ENCODE measurements at regions not wholly inside any gene's neighbourhood (a gene's known extent, or its start where the extent isn't known, plus 50 kb on each side); places are given as distances from the start of the nearest gene placed in this dataset.

DNA sequence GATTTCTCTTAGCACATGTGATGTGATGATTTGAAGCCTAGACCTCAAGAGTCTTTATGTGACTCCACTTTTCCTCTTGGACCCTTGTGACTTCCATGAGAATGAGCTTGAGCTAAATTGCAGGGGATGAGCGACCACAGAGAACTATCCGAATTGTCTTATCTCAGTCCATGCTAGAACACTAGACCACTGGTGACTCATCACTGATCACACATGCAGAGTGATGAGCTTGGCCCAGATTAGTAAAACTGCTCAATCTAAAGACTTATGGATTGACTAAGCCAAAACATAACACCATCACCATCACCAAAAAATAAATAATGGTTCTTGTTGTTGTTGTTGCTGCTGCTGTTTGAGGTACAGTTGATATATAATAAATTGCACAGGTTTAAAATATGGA, 114.1 kb upstream of the CFAP20DC start:
- ChIA-PET POLR2A (no interaction called here), CTCF (no interaction called here)
- Histone ChIP-seq H3K9me3 (no peaks in the 10 kb centered on the region), H3K4me2 (no peak overlapping the region), H3K4me3 (no peak overlapping the region), H3K4me1 (no peaks in the 10 kb centered on the region), H3K27ac (no peak overlapping the region)
- WGBS (ENCODE audit: missing lambda C conversion rate): 95% methylated on average over 2 of the region's 2 CpGs
- TF ChIP-seq ESRRA (IDR thresholded peaks at IDR 0.05; ENCODE audit: borderline replicate concordance, low read length): no peak
- no peak for TF ChIP-seq NFE2L2 (conservative IDR thresholded peaks at IDR 0.05; ENCODE audit: low read length)
- TF ChIP-seq, protein P1, sequence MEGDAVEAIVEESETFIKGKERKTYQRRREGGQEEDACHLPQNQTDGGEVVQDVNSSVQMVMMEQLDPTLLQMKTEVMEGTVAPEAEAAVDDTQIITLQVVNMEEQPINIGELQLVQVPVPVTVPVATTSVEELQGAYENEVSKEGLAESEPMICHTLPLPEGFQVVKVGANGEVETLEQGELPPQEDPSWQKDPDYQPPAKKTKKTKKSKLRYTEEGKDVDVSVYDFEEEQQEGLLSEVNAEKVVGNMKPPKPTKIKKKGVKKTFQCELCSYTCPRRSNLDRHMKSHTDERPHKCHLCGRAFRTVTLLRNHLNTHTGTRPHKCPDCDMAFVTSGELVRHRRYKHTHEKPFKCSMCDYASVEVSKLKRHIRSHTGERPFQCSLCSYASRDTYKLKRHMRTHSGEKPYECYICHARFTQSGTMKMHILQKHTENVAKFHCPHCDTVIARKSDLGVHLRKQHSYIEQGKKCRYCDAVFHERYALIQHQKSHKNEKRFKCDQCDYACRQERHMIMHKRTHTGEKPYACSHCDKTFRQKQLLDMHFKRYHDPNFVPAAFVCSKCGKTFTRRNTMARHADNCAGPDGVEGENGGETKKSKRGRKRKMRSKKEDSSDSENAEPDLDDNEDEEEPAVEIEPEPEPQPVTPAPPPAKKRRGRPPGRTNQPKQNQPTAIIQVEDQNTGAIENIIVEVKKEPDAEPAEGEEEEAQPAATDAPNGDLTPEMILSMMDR (IDR thresholded peaks at IDR 0.05): no peak
- no peak for TF ChIP-seq GATA3 (IDR thresholded peaks at IDR 0.05; ENCODE audit: borderline replicate concordance)
- TF ChIP-seq FOSL2 (IDR thresholded peaks at IDR 0.05): no peak
- no peak for TF ChIP-seq FOSL2 (CRISPR knock-in tag; IDR thresholded peaks at IDR 0.05)
- no peak for TF ChIP-seq ZFP36 (IDR thresholded peaks at IDR 0.05; ENCODE audit: borderline replicate concordance, partially characterized antibody)
- TF ChIP-seq JUNB (IDR thresholded peaks at IDR 0.05): no peak
- no peak for TF ChIP-seq POLR2A (IDR thresholded peaks at IDR 0.05; ENCODE audit: low read length)
- TF ChIP-seq FOXS1 (CRISPR knock-in tag; IDR thresholded peaks at IDR 0.05): no peak
- TF ChIP-seq SREBF2 (IDR thresholded peaks at IDR 0.05): no peak
- TF ChIP-seq, protein P2, sequence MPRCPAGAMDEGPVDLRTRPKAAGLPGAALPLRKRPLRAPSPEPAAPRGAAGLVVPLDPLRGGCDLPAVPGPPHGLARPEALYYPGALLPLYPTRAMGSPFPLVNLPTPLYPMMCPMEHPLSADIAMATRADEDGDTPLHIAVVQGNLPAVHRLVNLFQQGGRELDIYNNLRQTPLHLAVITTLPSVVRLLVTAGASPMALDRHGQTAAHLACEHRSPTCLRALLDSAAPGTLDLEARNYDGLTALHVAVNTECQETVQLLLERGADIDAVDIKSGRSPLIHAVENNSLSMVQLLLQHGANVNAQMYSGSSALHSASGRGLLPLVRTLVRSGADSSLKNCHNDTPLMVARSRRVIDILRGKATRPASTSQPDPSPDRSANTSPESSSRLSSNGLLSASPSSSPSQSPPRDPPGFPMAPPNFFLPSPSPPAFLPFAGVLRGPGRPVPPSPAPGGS (IDR thresholded peaks at IDR 0.05): no peak
- no peak for ATAC-seq
- DNase-seq (ENCODE audit: low read depth in 1 of 2, low spot score in 1 of 2): no peak
- FAIRE-seq: no peak

DNA sequence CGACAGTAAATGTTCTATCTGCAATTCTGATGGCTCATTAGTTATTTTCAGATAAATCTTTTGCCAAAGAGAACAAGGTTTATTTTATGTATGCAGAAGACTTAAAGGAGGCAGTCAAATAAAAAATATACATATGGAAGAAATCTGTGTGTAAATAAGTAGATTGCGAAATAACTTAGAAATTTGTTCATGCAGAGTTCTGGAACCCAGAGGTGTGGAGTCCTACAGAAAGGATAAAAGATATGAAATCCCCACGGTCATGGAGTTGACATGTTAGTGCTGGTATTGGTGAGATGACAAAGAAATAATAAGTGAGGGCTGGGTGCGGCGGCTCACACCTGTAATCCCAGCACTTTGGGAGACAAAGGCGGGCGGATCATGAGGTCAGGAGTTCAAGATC, 111.2 kb upstream of the CFAP20DC start:
- FAIRE-seq (no peak), DNase-seq (ENCODE audit: low read depth in 1 of 2, low spot score in 1 of 2) (no peak), ATAC-seq (no peak)
- H3K4me2 ChIP-seq: no peak overlapping the region
- H3K27ac ChIP-seq: no peak overlapping the region
- no peaks in the 10 kb centered on the region for H3K4me1 ChIP-seq
- no peak overlapping the region for H3K4me3 ChIP-seq
- ChIA-PET POLR2A (no interaction called here), CTCF (no interaction called here)
- H3K9me3 ChIP-seq: no peaks in the 10 kb centered on the region
- WGBS (ENCODE audit: missing lambda C conversion rate): 65% methylated on average over 7 of the region's 7 CpGs
- TF ChIP-seq, protein P2 (IDR thresholded peaks at IDR 0.05): no peak
- TF ChIP-seq NR3C1 (IDR thresholded peaks at IDR 0.05): no peak
- TF ChIP-seq RAD21 (conservative IDR thresholded peaks at IDR 0.05 in 1 of 2, IDR thresholded peaks at IDR 0.05 in 1 of 2): no peak
- TF ChIP-seq, protein P3, sequence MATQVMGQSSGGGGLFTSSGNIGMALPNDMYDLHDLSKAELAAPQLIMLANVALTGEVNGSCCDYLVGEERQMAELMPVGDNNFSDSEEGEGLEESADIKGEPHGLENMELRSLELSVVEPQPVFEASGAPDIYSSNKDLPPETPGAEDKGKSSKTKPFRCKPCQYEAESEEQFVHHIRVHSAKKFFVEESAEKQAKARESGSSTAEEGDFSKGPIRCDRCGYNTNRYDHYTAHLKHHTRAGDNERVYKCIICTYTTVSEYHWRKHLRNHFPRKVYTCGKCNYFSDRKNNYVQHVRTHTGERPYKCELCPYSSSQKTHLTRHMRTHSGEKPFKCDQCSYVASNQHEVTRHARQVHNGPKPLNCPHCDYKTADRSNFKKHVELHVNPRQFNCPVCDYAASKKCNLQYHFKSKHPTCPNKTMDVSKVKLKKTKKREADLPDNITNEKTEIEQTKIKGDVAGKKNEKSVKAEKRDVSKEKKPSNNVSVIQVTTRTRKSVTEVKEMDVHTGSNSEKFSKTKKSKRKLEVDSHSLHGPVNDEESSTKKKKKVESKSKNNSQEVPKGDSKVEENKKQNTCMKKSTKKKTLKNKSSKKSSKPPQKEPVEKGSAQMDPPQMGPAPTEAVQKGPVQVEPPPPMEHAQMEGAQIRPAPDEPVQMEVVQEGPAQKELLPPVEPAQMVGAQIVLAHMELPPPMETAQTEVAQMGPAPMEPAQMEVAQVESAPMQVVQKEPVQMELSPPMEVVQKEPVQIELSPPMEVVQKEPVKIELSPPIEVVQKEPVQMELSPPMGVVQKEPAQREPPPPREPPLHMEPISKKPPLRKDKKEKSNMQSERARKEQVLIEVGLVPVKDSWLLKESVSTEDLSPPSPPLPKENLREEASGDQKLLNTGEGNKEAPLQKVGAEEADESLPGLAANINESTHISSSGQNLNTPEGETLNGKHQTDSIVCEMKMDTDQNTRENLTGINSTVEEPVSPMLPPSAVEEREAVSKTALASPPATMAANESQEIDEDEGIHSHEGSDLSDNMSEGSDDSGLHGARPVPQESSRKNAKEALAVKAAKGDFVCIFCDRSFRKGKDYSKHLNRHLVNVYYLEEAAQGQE (IDR thresholded peaks at IDR 0.05): no peak
- no peak for TF ChIP-seq HOXB5 (CRISPR knock-in tag; IDR thresholded peaks at IDR 0.05)
- no peak for TF ChIP-seq ZC3H11A (IDR thresholded peaks at IDR 0.05)
- TF ChIP-seq ZFP36 (IDR thresholded peaks at IDR 0.05; ENCODE audit: borderline replicate concordance, partially characterized antibody): no peak
- TF ChIP-seq, protein P4, sequence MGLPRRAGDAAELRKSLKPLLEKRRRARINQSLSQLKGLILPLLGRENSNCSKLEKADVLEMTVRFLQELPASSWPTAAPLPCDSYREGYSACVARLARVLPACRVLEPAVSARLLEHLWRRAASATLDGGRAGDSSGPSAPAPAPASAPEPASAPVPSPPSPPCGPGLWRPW (IDR thresholded peaks at IDR 0.05): no peak
- no peak for TF ChIP-seq EHF (CRISPR knock-in tag; IDR thresholded peaks at IDR 0.05)
- no peak for TF ChIP-seq EP300 (IDR thresholded peaks at IDR 0.05)
